ENCODE measurements at regions not wholly inside any gene's neighbourhood (a gene's known extent, or its start where the extent isn't known, plus 50 kb on each side); places are given as distances from the start of the nearest gene placed in this dataset.
"Not testable (repeated sequence)": the region's sequence is repeated elsewhere in the genome, so short reads cannot be mapped to it uniquely, and the experiment has no call there.

DNA sequence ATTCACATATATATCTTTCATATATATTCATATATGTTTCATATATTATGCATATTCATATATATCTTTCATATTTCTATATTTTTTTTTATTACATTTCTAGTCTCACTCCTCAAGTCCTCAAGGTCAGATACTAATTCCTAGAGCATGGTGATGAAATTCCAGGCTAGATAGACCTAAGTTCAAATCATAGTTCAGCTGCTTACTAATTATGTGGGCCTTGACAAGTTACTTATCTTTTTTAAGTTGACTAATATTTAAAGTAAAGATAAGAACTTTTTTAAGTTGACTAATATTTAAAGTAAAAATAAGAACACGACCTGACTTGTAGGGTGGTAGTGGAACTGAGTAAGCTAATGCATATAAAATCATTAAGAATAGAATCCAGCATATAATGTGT, 495.6 kb upstream of the MAN1A1 start:
- DNase-seq, result no peak

- no peak for DNase-seq
These were observed 494.8 kb upstream of the MAN1A1 start for GRCh38 chr6:119844387-119844786.

- no peak for DNase-seq
These were observed 492.6 kb upstream of the MAN1A1 start for GRCh38 chr6:119842191-119842590.

DNA sequence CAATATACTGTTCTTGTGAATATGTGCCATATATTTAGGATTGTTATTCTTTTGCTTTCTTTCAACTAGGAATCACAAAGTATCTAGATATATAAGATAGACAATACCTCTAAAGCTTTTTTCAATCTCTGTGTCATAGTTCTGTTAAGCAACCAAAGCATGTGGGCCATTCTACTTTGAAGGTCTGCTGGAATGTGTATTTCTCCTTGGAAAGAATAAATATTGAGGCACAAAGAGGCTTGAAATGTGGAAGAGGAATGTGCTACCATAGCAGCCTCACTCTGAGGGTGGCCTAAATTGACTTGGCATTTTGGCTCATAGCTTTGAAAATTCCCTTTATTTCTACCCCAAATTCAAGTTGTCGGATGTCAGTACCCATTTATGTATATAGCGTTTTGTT, 488.5 kb upstream of the MAN1A1 start:
- DNase-seq, result no peak

DNA sequence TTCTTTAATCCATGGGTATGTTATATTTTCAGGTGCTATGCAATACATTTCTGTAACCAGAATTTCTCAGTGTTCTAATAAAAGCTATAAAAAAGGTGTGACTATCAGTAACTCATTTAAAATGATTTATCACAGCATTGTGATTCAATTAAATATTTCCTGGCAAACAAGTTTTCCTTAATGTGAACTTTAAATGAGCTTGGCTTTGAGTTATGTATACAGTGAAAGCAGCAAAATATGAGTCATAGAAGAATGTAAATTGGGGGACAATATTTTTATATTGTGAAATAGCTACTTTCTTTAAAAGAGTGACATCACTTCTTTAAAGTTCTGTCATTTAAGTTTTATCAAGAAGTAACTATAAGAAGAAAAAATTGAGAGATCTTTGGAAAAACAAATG, 484.9 kb upstream of the MAN1A1 start:
- no peak for DNase-seq

GRCh38 chr6:119832411-119832810, 482.9 kb upstream of the MAN1A1 start:
- DNase-seq, result no peak

GRCh38 chr6:119830494-119831295, 481.1 kb upstream of the MAN1A1 start:
- no peak for DNase-seq

GRCh38 chr6:119830069-119830468, 480.5 kb upstream of the MAN1A1 start:
- DNase-seq, result no peak

DNA sequence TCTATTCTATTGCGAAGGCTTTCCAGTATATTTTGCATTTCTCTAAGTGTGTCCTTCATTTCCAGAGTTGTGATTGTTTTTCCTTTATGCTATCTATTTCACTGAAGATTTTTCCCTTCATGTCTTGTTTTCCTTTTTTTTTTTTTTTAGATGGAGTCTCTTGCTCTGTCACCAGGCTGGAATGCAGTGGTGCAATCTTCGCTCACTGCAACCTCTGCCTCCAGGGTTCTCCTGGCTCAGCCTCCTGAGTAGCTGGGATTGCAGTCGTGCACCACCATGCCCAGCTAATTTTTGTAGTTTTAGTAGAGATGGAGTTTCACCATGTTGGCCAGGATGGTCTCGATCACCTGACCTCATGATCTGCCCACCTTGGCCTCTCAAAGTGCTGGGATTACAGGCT, 479.9 kb upstream of the MAN1A1 start:
- DNase-seq, result not testable (repeated sequence)

DNA sequence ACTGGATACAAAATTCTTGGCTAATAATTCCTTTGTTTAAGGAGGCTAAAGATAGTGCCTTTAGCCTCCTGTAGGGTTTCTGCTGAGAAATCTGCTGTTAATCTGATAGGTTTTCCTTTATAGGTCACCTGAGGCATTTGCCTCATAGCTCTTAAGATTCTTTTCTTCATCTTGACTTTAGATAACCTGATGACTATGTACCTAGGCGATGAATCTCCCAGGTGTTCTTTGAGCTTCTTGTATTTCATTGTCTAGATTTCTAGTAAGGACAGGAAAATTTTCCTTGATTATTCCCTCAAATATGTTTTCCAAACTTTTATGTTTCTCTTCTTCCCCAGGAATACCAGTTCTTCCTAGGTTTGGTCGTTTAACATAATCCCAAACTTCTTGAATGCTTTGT, 479.4 kb upstream of the MAN1A1 start:
- DNase-seq, result no peak

DNA sequence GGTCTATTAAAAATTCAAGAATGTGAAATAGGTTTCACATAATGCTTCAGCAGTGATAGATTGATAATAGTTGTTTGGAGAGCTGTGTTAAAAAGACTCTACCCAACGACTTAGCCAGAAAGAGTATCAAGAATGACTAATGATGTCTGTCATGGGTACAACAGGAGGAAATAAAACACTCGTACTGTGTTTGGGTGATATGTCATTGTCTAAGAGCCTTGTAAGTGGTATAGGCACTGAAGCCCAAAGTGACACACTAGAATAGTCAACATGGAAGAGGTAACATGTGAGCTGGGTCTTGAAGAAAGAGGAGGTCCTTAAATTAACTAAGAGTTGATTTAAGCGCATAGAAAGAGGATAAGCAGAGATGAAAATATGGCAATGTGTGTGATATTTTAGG, 471.8 kb upstream of the MAN1A1 start:
- DNase-seq, result no peak

- DNase-seq, result no peak
These were observed 469.3 kb upstream of the MAN1A1 start for GRCh38 chr6:119818876-119819275.

DNA sequence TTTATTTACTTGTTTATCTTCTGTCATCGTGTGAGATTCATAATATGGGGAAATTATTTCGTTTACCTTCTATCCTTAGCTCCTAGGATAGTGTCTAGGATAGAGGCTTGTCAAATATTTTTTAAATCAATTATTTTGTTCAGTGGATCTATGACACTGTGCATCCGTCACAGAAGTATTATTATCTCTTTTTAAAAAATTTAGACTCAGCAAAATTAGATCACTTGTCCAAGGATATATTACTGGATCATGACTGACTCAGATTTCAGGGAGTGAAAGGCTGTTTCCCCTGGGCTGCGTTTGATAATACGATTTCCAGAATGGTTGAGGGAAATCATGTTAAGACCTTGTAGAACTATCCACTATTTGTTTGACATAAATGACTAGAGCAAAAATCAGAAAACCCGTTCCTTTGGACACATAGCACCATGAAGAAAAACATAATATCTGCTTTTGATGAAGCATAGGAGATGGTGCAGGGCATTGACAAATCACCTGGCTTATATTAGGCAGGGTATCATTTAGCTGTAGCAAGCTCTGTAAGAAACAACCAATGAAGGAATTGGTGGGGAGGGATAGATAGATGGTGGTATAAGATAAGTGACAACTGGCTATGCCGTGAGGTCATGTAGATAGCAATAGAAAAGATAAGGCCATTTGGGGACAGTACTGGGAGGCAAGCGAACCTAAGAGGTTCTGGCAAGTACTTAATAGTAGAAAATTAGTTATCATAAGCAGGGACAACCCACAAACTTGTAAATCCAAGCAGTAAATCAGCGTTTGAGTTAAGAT, 465.2 kb upstream of the MAN1A1 start:
- no peak for DNase-seq

GRCh38 chr6:119802464-119802863, 452.9 kb upstream of the MAN1A1 start:
- no peak for DNase-seq

DNA sequence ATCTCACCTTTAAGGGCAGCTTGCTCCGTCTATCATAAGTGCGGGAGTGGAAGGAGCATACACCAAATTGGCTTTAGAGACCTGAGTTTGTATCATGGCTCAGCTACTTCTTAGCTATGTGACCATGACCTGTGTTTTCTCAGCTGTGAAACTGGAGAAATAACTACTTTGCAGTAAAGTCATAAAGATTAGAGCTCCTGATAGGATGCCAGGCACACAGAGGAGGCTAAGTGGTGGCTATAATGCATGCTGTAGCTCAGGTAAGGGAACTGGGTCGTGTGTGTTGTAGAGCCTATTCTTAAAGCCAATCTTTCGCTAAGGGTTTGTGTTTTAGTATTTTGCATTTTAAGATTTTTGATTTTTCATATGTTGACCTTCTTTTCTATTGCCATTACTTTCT, 451.5 kb upstream of the MAN1A1 start:
- DNase-seq, result no peak

GRCh38 chr6:119800526-119800925, 451.0 kb upstream of the MAN1A1 start:
- no peak for DNase-seq

- DNase-seq, result no peak
These were observed 450.3 kb upstream of the MAN1A1 start for GRCh38 chr6:119799596-119800509.

DNA sequence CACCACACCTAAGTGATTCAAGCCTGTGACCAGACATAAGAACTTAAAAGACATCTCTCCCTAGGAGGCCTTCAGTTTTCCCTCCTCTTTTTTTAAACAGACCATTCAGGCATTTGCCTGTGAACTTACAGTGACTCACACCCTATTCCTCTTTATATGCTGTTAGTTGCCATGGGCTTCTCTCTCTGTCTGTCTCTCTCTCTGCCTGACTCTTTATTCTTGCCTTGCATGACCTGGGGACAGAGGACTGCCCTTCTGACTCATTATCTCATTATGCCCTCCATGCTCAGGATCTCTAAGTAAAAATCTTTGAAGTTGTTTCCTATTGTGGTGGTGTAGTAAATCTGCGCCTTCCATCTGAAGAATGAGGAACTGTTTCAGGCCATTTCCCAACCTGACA, 442.2 kb upstream of the MAN1A1 start:
- DNase-seq, result no peak

- no peak for DNase-seq
These were observed 431.8 kb upstream of the MAN1A1 start for GRCh38 chr6:119781365-119781764.

DNA sequence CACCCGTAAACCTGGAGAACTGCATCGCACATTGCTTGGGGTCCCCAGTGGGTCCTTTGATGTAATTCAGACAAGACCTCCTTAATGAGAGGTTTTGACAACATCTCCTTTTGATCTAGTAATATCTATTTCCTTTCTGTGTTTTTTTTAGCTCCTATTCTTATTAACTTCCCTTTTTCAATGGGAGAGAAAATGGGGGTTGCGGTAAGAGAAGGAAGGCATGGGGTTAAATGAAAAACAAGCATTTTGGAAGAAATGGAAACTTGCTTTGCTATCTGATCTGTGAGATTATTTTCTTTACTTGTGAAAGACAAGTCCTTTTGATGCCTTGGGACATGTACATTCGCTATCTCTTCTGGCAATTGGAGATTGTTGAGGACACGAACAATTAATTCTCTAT, 418.6 kb upstream of the MAN1A1 start:
- no peak for DNase-seq

- no peak for DNase-seq
These were observed 415.5 kb upstream of the MAN1A1 start for GRCh38 chr6:119764927-119765681.

- DNase-seq, result no peak
These were observed 410.5 kb upstream of the MAN1A1 start for GRCh38 chr6:119760046-119760445.

DNA sequence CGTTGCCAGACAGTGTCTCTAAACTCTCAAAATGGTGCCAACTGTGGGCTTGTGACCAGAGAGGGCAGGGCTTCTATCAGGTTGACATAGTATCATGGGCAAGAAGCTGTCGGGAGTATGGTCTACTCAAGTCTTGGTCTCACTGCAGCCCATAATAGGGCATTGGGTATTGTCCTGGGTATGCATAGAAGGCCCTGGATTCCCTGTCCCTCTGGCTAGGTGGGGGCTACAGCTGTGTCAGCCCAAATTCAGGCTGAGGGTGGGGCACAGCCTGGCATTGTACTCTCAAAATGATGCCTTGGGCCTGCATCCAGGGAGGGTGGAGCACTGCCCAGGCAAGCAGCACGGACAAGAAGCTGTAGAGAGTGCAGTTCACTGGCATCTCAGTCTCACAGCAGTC, 408.8 kb upstream of the MAN1A1 start:
- no peak for DNase-seq

All from NCI-H524 treated with DMSO at 0.1 percent for 48 hours (cell line).